ENCODE measurements at regions not wholly inside any gene's neighbourhood (a gene's known extent, or its start where the extent isn't known, plus 50 kb on each side); places are given as distances from the start of the nearest gene placed in this dataset.
"Not testable (repeated sequence)": the region's sequence is repeated elsewhere in the genome, so short reads cannot be mapped to it uniquely, and the experiment has no call there.

GRCh38 chr3:10109-10996, 186.2 kb upstream of the CHL1 start:
- H3K4me3 Mint-ChIP-seq (ENCODE audit: unreplicated experiment); H3K9me3 Mint-ChIP-seq (ENCODE audit: unreplicated experiment); H3K27me3 Mint-ChIP-seq (ENCODE audit: unreplicated experiment); H3K4me1 Mint-ChIP-seq (ENCODE audit: low read depth, unreplicated experiment); H3K36me3 Mint-ChIP-seq (ENCODE audit: unreplicated experiment); H3K27ac Mint-ChIP-seq (ENCODE audit: unreplicated experiment); DNase-seq: not testable (repeated sequence)

- peak; percentile 54 for DNase-seq
- Mint-ChIP-seq H3K27ac (ENCODE audit: unreplicated experiment) (peak overlapping the region; percentile 99), H3K27me3 (ENCODE audit: unreplicated experiment) (peaks cover 9% of the 10 kb centered on the region), H3K4me1 (ENCODE audit: low read depth, unreplicated experiment) (peaks cover 5% of the 10 kb centered on the region), H3K36me3 (ENCODE audit: unreplicated experiment) (peaks cover 6% of the 10 kb centered on the region), H3K4me3 (ENCODE audit: unreplicated experiment) (peak overlapping the region; percentile 85), H3K9me3 (ENCODE audit: unreplicated experiment) (peaks cover 6% of the 10 kb centered on the region)
- no peak for TF ChIP-seq CTCF (IDR thresholded peaks at IDR 0.05; ENCODE audit: partially characterized antibody, unreplicated experiment)
Observed at GRCh38 chr3:11734-12133, 184.8 kb upstream of the CHL1 start.

- Mint-ChIP-seq H3K36me3 (ENCODE audit: unreplicated experiment) (peaks cover 6% of the 10 kb centered on the region), H3K9me3 (ENCODE audit: unreplicated experiment) (peaks cover 6% of the 10 kb centered on the region), H3K4me1 (ENCODE audit: low read depth, unreplicated experiment) (peaks cover 5% of the 10 kb centered on the region), H3K27me3 (ENCODE audit: unreplicated experiment) (peaks cover 9% of the 10 kb centered on the region), H3K4me3 (ENCODE audit: unreplicated experiment) (no peak overlapping the region), H3K27ac (ENCODE audit: unreplicated experiment) (no peak overlapping the region)
- no peak for DNase-seq
- TF ChIP-seq CTCF (IDR thresholded peaks at IDR 0.05; ENCODE audit: partially characterized antibody, unreplicated experiment): no peak
Observed at GRCh38 chr3:14652-15051, 181.9 kb upstream of the CHL1 start.

GRCh38 chr3:16366-16765, 180.2 kb upstream of the CHL1 start:
- peaks cover 6% of the 10 kb centered on the region for H3K36me3 Mint-ChIP-seq (ENCODE audit: unreplicated experiment)
- no peak for TF ChIP-seq CTCF (IDR thresholded peaks at IDR 0.05; ENCODE audit: partially characterized antibody, unreplicated experiment)
- peaks cover 5% of the 10 kb centered on the region for H3K4me1 Mint-ChIP-seq (ENCODE audit: low read depth, unreplicated experiment)
- peaks cover 6% of the 10 kb centered on the region for H3K9me3 Mint-ChIP-seq (ENCODE audit: unreplicated experiment)
- H3K27me3 Mint-ChIP-seq (ENCODE audit: unreplicated experiment): peaks cover 9% of the 10 kb centered on the region
- no peak for DNase-seq
- no peak overlapping the region for H3K4me3 Mint-ChIP-seq (ENCODE audit: unreplicated experiment)
- H3K27ac Mint-ChIP-seq (ENCODE audit: unreplicated experiment): no peak overlapping the region

- Mint-ChIP-seq H3K27ac (ENCODE audit: unreplicated experiment) (no peak overlapping the region), H3K9me3 (ENCODE audit: unreplicated experiment) (no peaks in the 10 kb centered on the region), H3K27me3 (ENCODE audit: unreplicated experiment) (peaks cover 2% of the 10 kb centered on the region), H3K4me3 (ENCODE audit: unreplicated experiment) (no peak overlapping the region), H3K36me3 (ENCODE audit: unreplicated experiment) (no peaks in the 10 kb centered on the region), H3K4me1 (ENCODE audit: low read depth, unreplicated experiment) (no peaks in the 10 kb centered on the region)
- no peak for DNase-seq
- TF ChIP-seq CTCF (IDR thresholded peaks at IDR 0.05; ENCODE audit: partially characterized antibody, unreplicated experiment): no peak
Observed at GRCh38 chr3:20421-20820, 176.1 kb upstream of the CHL1 start.
